ENCODE measurements at regions not wholly inside any gene's neighbourhood (a gene's known extent, or its start where the extent isn't known, plus 50 kb on each side); places are given as distances from the start of the nearest gene placed in this dataset.

DNA sequence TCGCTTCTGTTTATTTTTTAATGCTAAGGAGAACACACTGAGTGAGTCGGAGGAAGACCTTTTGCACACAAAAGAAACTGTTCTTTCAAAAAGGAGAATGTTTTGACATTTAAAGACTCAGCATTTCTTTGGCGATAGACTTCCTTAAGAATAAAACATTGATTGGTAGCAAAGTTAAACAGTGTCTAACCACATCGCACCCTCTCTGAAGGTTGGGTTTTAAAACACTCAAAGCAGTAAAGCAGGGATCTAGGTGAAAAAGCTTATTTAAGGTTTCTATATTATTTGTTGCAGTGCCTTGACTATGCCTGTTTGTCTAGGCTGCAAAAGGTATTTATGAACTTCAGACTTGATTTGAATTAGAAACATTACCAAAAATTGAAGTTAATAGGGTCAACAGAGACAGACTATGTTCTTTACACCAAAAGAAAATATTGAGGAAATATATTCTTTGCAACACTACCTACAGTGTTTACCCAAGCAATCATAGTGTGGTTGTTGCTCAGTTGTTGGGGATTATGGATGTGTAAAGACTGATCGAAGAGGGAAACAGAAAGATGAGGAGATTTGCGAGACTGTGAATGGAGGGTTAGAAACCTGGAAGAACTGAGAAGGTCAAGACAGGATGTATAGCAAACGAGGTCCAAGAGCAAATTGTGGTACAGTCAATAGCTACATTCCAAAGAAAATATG is 297.8 kb upstream of the SLC39A10 start:
- TF ChIP-seq, protein P1, sequence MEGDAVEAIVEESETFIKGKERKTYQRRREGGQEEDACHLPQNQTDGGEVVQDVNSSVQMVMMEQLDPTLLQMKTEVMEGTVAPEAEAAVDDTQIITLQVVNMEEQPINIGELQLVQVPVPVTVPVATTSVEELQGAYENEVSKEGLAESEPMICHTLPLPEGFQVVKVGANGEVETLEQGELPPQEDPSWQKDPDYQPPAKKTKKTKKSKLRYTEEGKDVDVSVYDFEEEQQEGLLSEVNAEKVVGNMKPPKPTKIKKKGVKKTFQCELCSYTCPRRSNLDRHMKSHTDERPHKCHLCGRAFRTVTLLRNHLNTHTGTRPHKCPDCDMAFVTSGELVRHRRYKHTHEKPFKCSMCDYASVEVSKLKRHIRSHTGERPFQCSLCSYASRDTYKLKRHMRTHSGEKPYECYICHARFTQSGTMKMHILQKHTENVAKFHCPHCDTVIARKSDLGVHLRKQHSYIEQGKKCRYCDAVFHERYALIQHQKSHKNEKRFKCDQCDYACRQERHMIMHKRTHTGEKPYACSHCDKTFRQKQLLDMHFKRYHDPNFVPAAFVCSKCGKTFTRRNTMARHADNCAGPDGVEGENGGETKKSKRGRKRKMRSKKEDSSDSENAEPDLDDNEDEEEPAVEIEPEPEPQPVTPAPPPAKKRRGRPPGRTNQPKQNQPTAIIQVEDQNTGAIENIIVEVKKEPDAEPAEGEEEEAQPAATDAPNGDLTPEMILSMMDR (IDR thresholded peaks at IDR 0.05 in 8 of 11, conservative IDR thresholded peaks at IDR 0.05 in 3 of 11) = no peak
- TF ChIP-seq POLR2AphosphoS5 (IDR thresholded peaks at IDR 0.05) = no peak

Data from spleen (tissue), 7 donors.